GM18909 (cell line): ENCODE measurements at regions not wholly inside any gene's neighbourhood (a gene's known extent, or its start where the extent isn't known, plus 50 kb on each side); places are given as distances from the start of the nearest gene placed in this dataset.
"Not testable (repeated sequence)": the region's sequence is repeated elsewhere in the genome, so short reads cannot be mapped to it uniquely, and the experiment has no call there.

Source experiments
- ATAC-seq: cut with Tn5 transposase; IDR thresholded peaks from one replicate; pipeline ENCODE4 v1.9.1; 2021; ENCODE audit warnings: mild to moderate bottlenecking; ENCODE audit not compliant: unreplicated experiment, poor library complexity

GRCh38 chr6:9295644-9296043 is 860.3 kb upstream of the SLC35B3 start:
- no peak for ATAC-seq

- no peak for ATAC-seq
Observed at GRCh38 chr6:9292975-9293374, 857.6 kb upstream of the SLC35B3 start.

- ATAC-seq, result not testable (repeated sequence)
Observed at GRCh38 chr6:9290342-9290741, 855.0 kb upstream of the SLC35B3 start.

GRCh38 chr6:9272671-9273070 is 837.3 kb upstream of the SLC35B3 start:
- no peak for ATAC-seq

- no peak for ATAC-seq
Observed at GRCh38 chr6:9266741-9267140, 831.4 kb upstream of the SLC35B3 start.

- no peak for ATAC-seq
Observed at GRCh38 chr6:9257215-9257614, 821.9 kb upstream of the SLC35B3 start.

GRCh38 chr6:9254251-9254650 is 818.9 kb upstream of the SLC35B3 start:
- ATAC-seq, result no peak

GRCh38 chr6:9252799-9253198 is 817.5 kb upstream of the SLC35B3 start:
- ATAC-seq, result no peak

- no peak for ATAC-seq
Observed at GRCh38 chr6:9250852-9251251, 815.5 kb upstream of the SLC35B3 start.

GRCh38 chr6:9248133-9248532 is 812.8 kb upstream of the SLC35B3 start:
- ATAC-seq, result no peak

- no peak for ATAC-seq
Observed at GRCh38 chr6:9240861-9241260, 805.5 kb upstream of the SLC35B3 start.

GRCh38 chr6:9236443-9236842 is 801.1 kb upstream of the SLC35B3 start:
- no peak for ATAC-seq

- no peak for ATAC-seq
Observed at GRCh38 chr6:9233686-9234085, 798.3 kb upstream of the SLC35B3 start.

- ATAC-seq, result no peak
Observed at GRCh38 chr6:9233226-9233625, 797.9 kb upstream of the SLC35B3 start.

GRCh38 chr6:9225441-9225871 is 790.1 kb upstream of the SLC35B3 start:
- ATAC-seq, result no peak

GRCh38 chr6:9224539-9224938 is 789.2 kb upstream of the SLC35B3 start:
- no peak for ATAC-seq

- ATAC-seq, result not testable (repeated sequence)
Observed at GRCh38 chr6:9213717-9214116, 778.4 kb upstream of the SLC35B3 start.

- no peak for ATAC-seq
Observed at GRCh38 chr6:9208966-9209365, 773.6 kb upstream of the SLC35B3 start.

- ATAC-seq, result no peak
Observed at GRCh38 chr6:9205645-9206044, 770.3 kb upstream of the SLC35B3 start.

GRCh38 chr6:9204171-9204570 is 768.8 kb upstream of the SLC35B3 start:
- no peak for ATAC-seq

GRCh38 chr6:9200712-9201111 is 765.4 kb upstream of the SLC35B3 start:
- ATAC-seq, result no peak

GRCh38 chr6:9197726-9198125 is 762.4 kb upstream of the SLC35B3 start:
- no peak for ATAC-seq

GRCh38 chr6:9195322-9195721 is 760.0 kb upstream of the SLC35B3 start:
- ATAC-seq, result no peak
